H1 (cell line): ENCODE measurements at regions not wholly inside any gene's neighbourhood (a gene's known extent, or its start where the extent isn't known, plus 50 kb on each side); places are given as distances from the start of the nearest gene placed in this dataset.

ENCODE experiments used
- CTCF ChIA-PET: fragments of 300-600 bp; sonication (Branson Sonifier 250); formaldehyde crosslinking; loops from one replicate; lab custom pipeline; 2021; ENCODE audit not compliant: partially characterized antibody; lab: Charles Lee
- POLR2A ChIA-PET: fragments of 300-600 bp; sonication (Branson Sonifier 250); formaldehyde crosslinking; loops from one replicate; lab custom pipeline; 2021; ENCODE audit warnings: inconsistent platforms; ENCODE audit not compliant: partially characterized antibody; lab: Charles Lee
- DNase-seq, 2 experiments: peaks; one replicate each; pipeline versions ENCODE4 v3.0.0 to v3.0.0-alpha.2; 2010 to 2022; ENCODE audit warnings: low spot score in 2 of 2, low read depth in 1 of 2, mixed read lengths in 1 of 2
- FAIRE-seq: peaks from 2 replicates; lab custom pipeline; 2011; peaks lifted over from hg19 to GRCh38; lab: Jason Lieb, UNC
- H2AFZ ChIP-seq: 2 replicates; pipeline ENCODE4 v1.8.1; 2012; ENCODE audit warnings: low read length, inconsistent platforms
- H2AK5ac ChIP-seq: 2 replicates; pipeline ENCODE4 v1.6.1; 2013; ENCODE audit warnings: low read depth, low read length
- H2BK120ac ChIP-seq: replicated peaks from 2 replicates; pipeline ENCODE3; 2013; ENCODE audit warnings: low read depth, low read length, inconsistent platforms
- H2BK12ac ChIP-seq: 2 replicates; pipeline ENCODE4 v1.6.1; 2013; ENCODE audit warnings: low read depth, low read length
- H2BK15ac ChIP-seq: 2 replicates; pipeline ENCODE4 v1.6.1; 2013; ENCODE audit warnings: low read length
- H2BK20ac ChIP-seq: 2 replicates; pipeline ENCODE4 v1.6.1; 2013; ENCODE audit warnings: low read length
- H2BK5ac ChIP-seq: 2 replicates; pipeline ENCODE4 v1.6.1; 2013; ENCODE audit warnings: low read depth, low read length
- H3K14ac ChIP-seq: 2 replicates; pipeline ENCODE4 v1.6.1; 2013; ENCODE audit warnings: inconsistent platforms; ENCODE audit not compliant: insufficient read length
- H3K18ac ChIP-seq: 2 replicates; pipeline ENCODE4 v1.6.1; 2013; ENCODE audit warnings: low read length; ENCODE audit errors: extremely low read depth
- H3K23ac ChIP-seq: 2 replicates; pipeline ENCODE4 v1.6.1; 2013; ENCODE audit warnings: inconsistent platforms; ENCODE audit not compliant: insufficient read length
- H3K23me2 ChIP-seq: 2 replicates; pipeline ENCODE4 v1.6.1; 2013; ENCODE audit warnings: low read depth, low read length
- H3K27ac ChIP-seq: 2 replicates; pipeline ENCODE4 v1.6.1; 2011; ENCODE audit warnings: low read depth, low read length, inconsistent platforms
- H3K27me3 ChIP-seq, 4 experiments: replicated peaks in 1 of 4; 1 replicate in 1 of 4; 2 replicates in 3 of 4; pipeline versions ENCODE4 v1.6.1 to v1.8.1; 2011 to 2013; ENCODE audit warnings: low read length in 3 of 4, mild to moderate bottlenecking in 3 of 4, inconsistent platforms in 2 of 4, mixed read lengths in 2 of 4, moderate library complexity in 1 of 4; ENCODE audit not compliant: control insufficient read depth in 3 of 4, insufficient read depth in 3 of 4; ENCODE audit errors: extremely low read depth in 1 of 4
- H3K36me3 ChIP-seq, 4 experiments: 2 replicates each; pipeline versions ENCODE4 v1.6.1 to v1.8.1; 2011 to 2013; ENCODE audit warnings: mild to moderate bottlenecking in 4 of 4, low read length in 3 of 4, moderate library complexity in 2 of 4, control low read depth in 1 of 4, inconsistent platforms in 1 of 4; ENCODE audit not compliant: insufficient read depth in 4 of 4, control insufficient read depth in 2 of 4
- H3K4ac ChIP-seq: replicated peaks from 2 replicates; pipeline ENCODE3; 2013; ENCODE audit warnings: low read length, low read depth, mixed read lengths, inconsistent platforms; ENCODE audit not compliant: insufficient read length
- H3K4me1 ChIP-seq, 4 experiments: replicated peaks in 1 of 4; 1 replicate in 1 of 4; 2 replicates in 3 of 4; pipeline versions ENCODE4 v1.6.1 to v1.8.1; 2011 to 2013; ENCODE audit warnings: low read length in 3 of 4, inconsistent platforms in 2 of 4, mixed read lengths in 1 of 4; ENCODE audit not compliant: insufficient read depth in 4 of 4, control insufficient read depth in 3 of 4
- H3K4me2 ChIP-seq, 2 experiments: 2 replicates each; pipeline versions ENCODE4 v1.6.1 to v1.8.1; 2011 to 2013; ENCODE audit warnings: low read depth in 2 of 2, low read length in 2 of 2, control low read depth in 1 of 2, inconsistent platforms in 1 of 2, mild to moderate bottlenecking in 1 of 2; ENCODE audit not compliant: insufficient read depth in 1 of 2
- H3K4me3 ChIP-seq, 4 experiments: fragments of 200-600, 300-600 bp in 1 of 4; sonication (generic), shearing (Covaris generic), sonication (Bioruptor Twin) in 1 of 4; 2 replicates each; pipeline versions ENCODE4 v1.5.1 to v1.8.1; 2011 to 2016; ENCODE audit warnings: low read length in 4 of 4, low read depth in 3 of 4, control low read depth in 2 of 4, inconsistent platforms in 2 of 4, mild to moderate bottlenecking in 2 of 4, mixed read lengths in 1 of 4, moderate library complexity in 1 of 4; ENCODE audit not compliant: insufficient read depth in 2 of 4; ENCODE audit errors: extremely low read depth in 1 of 4
- H3K56ac ChIP-seq: replicated peaks from 2 replicates; pipeline ENCODE3; 2013; ENCODE audit warnings: low read depth, mild to moderate bottlenecking, mixed read lengths, low read length, inconsistent platforms; ENCODE audit not compliant: insufficient read length
- H3K79me1 ChIP-seq: 2 replicates; pipeline ENCODE4 v1.6.1; 2013; ENCODE audit warnings: low read depth, low read length, control low read depth
- H3K79me2 ChIP-seq, 2 experiments: 2 replicates each; pipeline versions ENCODE4 v1.6.1 to v1.8.1; 2012 to 2013; ENCODE audit warnings: low read length in 2 of 2, mild to moderate bottlenecking in 2 of 2, inconsistent platforms in 1 of 2; ENCODE audit not compliant: insufficient read depth in 2 of 2, control insufficient read depth in 1 of 2
- H3K9ac ChIP-seq, 4 experiments: replicated peaks in 1 of 4; 1 replicate in 1 of 4; 2 replicates in 3 of 4; pipeline versions ENCODE4 v1.6.1 to v1.8.1; 2011 to 2013; ENCODE audit warnings: low read depth in 3 of 4, low read length in 3 of 4, control low read depth in 2 of 4, mild to moderate bottlenecking in 2 of 4, moderate library complexity in 2 of 4, inconsistent platforms in 1 of 4; ENCODE audit errors: extremely low read depth in 1 of 4
- H3K9me3 ChIP-seq, 2 experiments: 2 replicates each; pipeline versions ENCODE4 v1.6.1 to v1.8.1; 2012 to 2013; ENCODE audit warnings: mild to moderate bottlenecking in 2 of 2, moderate library complexity in 2 of 2, control low read depth in 1 of 2, inconsistent platforms in 1 of 2, low read depth in 1 of 2, low read length in 1 of 2, mixed read lengths in 1 of 2; ENCODE audit not compliant: insufficient read depth in 2 of 2
- H4K20me1 ChIP-seq, 2 experiments: replicated peaks in 1 of 2; 2 replicates each; pipeline versions ENCODE3 to v1.8.1; 2011 to 2013; ENCODE audit warnings: inconsistent platforms in 2 of 2, low read length in 2 of 2, mild to moderate bottlenecking in 1 of 2; ENCODE audit not compliant: insufficient read depth in 2 of 2, control insufficient read depth in 1 of 2
- H4K5ac ChIP-seq: 2 replicates; pipeline ENCODE4 v1.6.1; 2013; ENCODE audit warnings: low read length, low read depth, mixed read lengths, inconsistent platforms; ENCODE audit not compliant: insufficient read length
- H4K8ac ChIP-seq: 2 replicates; pipeline ENCODE4 v1.8.0; 2013; ENCODE audit warnings: mild to moderate bottlenecking, moderate library complexity, low read length, inconsistent platforms; ENCODE audit not compliant: insufficient read depth; ENCODE audit errors: extremely low read depth
- H4K91ac ChIP-seq: replicated peaks from 2 replicates; pipeline ENCODE3; 2013; ENCODE audit warnings: low read length, mixed read lengths, inconsistent platforms; ENCODE audit not compliant: insufficient read length
- ASH2L ChIP-seq: fragments of 200-600, 300-600 bp; sonication (generic); IDR thresholded peaks from one replicate; pipeline ENCODE4 v1.7.1; 2017; ENCODE audit warnings: low read length
- CTCF ChIP-seq, 3 experiments: IDR thresholded peaks; 1 replicate in 2 of 3; 2 replicates in 1 of 3; pipeline versions ENCODE4 v1.5.1 to v1.6.1; 2011; ENCODE audit warnings: low read length in 3 of 3, mild to moderate bottlenecking in 3 of 3, inconsistent platforms in 2 of 3, low read depth in 1 of 3, moderate library complexity in 1 of 3; ENCODE audit not compliant: insufficient read depth in 1 of 3; ENCODE audit errors: control extremely low read depth in 1 of 3
- EP300 ChIP-seq, 2 experiments: IDR thresholded peaks; 1 replicate in 1 of 2; 2 replicates in 1 of 2; pipeline ENCODE4 v1.6.1; 2011 to 2012; ENCODE audit warnings: low read depth in 2 of 2, low read length in 2 of 2, mild to moderate bottlenecking in 2 of 2, borderline replicate concordance in 1 of 2, inconsistent platforms in 1 of 2, moderate library complexity in 1 of 2
- HDAC2 ChIP-seq, 2 experiments: fragments of 300-600 bp in 1 of 2; sonication (generic) in 1 of 2; IDR thresholded peaks; 2 replicates each; pipeline ENCODE4 v1.6.1; 2011 to 2012; ENCODE audit warnings: low read depth in 2 of 2, low read length in 2 of 2, mild to moderate bottlenecking in 2 of 2, moderate library complexity in 2 of 2, borderline replicate concordance in 1 of 2, inconsistent platforms in 1 of 2
- JUND ChIP-seq: IDR thresholded peaks from 2 replicates; pipeline ENCODE4 v1.6.1; 2011; ENCODE audit warnings: mild to moderate bottlenecking, improper control_type of control experiment, low read length
- KDM5A ChIP-seq: fragments of 200-600 bp; IDR thresholded peaks from 2 replicates; pipeline ENCODE4 v1.7.1; 2012; ENCODE audit warnings: mild to moderate bottlenecking, low read length, inconsistent platforms, mixed read lengths
- PHF8 ChIP-seq: fragments of 200-600 bp; sonication (generic); conservative IDR thresholded peaks from 2 replicates; pipeline ENCODE4 v1.7.1; 2012; ENCODE audit warnings: low read depth, mild to moderate bottlenecking, inconsistent platforms, low read length, moderate library complexity
- RBBP5 ChIP-seq: IDR thresholded peaks from 2 replicates; pipeline ENCODE4 v1.7.1; 2012; ENCODE audit warnings: low read depth, mild to moderate bottlenecking, inconsistent platforms, low read length, moderate library complexity, borderline replicate concordance
- SIN3A ChIP-seq, 2 experiments: IDR thresholded peaks in 1 of 2; conservative IDR thresholded peaks in 1 of 2; 2 replicates each; pipeline ENCODE4 v1.6.1; 2011 to 2012; ENCODE audit warnings: low read length in 2 of 2, improper control_type of control experiment in 1 of 2, low read depth in 1 of 2, mild to moderate bottlenecking in 1 of 2
- SIRT6 ChIP-seq: IDR thresholded peaks from one replicate; pipeline ENCODE4 v1.7.1; 2012; ENCODE audit warnings: low read length, inconsistent platforms
- SP2 ChIP-seq: IDR thresholded peaks from 2 replicates; pipeline ENCODE4 v1.6.1; 2012; ENCODE audit warnings: mild to moderate bottlenecking, low read length, inconsistent platforms
- SP4 ChIP-seq: IDR thresholded peaks from 2 replicates; pipeline ENCODE4 v1.6.1; 2012; ENCODE audit warnings: low read length, inconsistent platforms
- WGBS, 2 experiments: shearing (Covaris generic) in 1 of 2; methylation state at CpG; one replicate each; pipeline versions ENCODE4 v1.1.6 to v1.1.7; 2013 to 2015; ENCODE audit warnings: low lambda C conversion rate in 2 of 2, mixed read lengths in 2 of 2, inconsistent platforms in 1 of 2, low coverage in 1 of 2, missing lambda C conversion rate in 1 of 2; ENCODE audit not compliant: insufficient replicate concordance in 2 of 2, insufficient coverage in 1 of 2, insufficient read length in 1 of 2; ENCODE audit errors: extremely low coverage in 1 of 2, missing lambda C conversion rate in 1 of 2; 5-methylcytosine and 5-hydroxymethylcytosine counted together

GRCh38 chr7:12814107-12814506 is 126.7 kb downstream of the ARL4A start:
- Histone ChIP-seq H2BK15ac (no peak overlapping the region), H3K9ac (no peak overlapping the region), H2AFZ (0 out of 2 replicates have a peak overlapping the region, but pooled peaks have one; percentile 39), H3K79me2 (no peaks in the 10 kb centered on the region), H4K91ac (no peak overlapping the region), H3K79me1 (no peaks in the 10 kb centered on the region), H4K5ac (no peak overlapping the region), H2BK120ac (no peak overlapping the region), H3K9me3 (no peaks in the 10 kb centered on the region), H3K23ac (no peak overlapping the region), H2BK20ac (no peak overlapping the region), H3K4ac (no peak overlapping the region), H3K4me2 (no peak overlapping the region), H3K18ac (no peak overlapping the region), H2BK5ac (no peak overlapping the region), H3K23me2 (no peaks in the 10 kb centered on the region), H2AK5ac (no peak overlapping the region), H3K56ac (no peak overlapping the region), H3K36me3 (no peaks in the 10 kb centered on the region), H4K8ac (no peak overlapping the region), H3K27me3 (no peaks in the 10 kb centered on the region), H3K4me1 (peaks cover 0 to 3% (median 1%) of the 10 kb centered on the region in 4 experiments; a peak in 2 of 7 replicates), H3K4me3 (no peak overlapping the region), H2BK12ac (no peak overlapping the region), H3K14ac (no peak overlapping the region), H3K27ac (no peak overlapping the region), H4K20me1 (no peaks in the 10 kb centered on the region)
- no peak for DNase-seq
- 83% methylated on average over 2 of the region's 2 CpGs; no CpG with 5 or more reads in 1 of the 2 experiments for WGBS, 2 experiments
- CTCF ChIA-PET = interaction anchor here (1.8 kb wide), 1 partner anchor 14 kb away, joined by 4 read pairs; no protein-coding TSS in a partner anchor
- FAIRE-seq = no peak
- POLR2A ChIA-PET = no interaction called here
- TF ChIP-seq ASH2L = no peak
- TF ChIP-seq SP2 = no peak
- TF ChIP-seq EP300 (IDR thresholded peaks at IDR 0.05; ENCODE audit: borderline replicate concordance in 1 of 2, low read depth in 2 of 2, low read length in 2 of 2) = no peak
- no peak for TF ChIP-seq SP4
- no peak for TF ChIP-seq SIN3A (conservative IDR thresholded peaks at IDR 0.05 in 1 of 2, IDR thresholded peaks at IDR 0.05 in 1 of 2; ENCODE audit: low read depth in 1 of 2, low read length in 2 of 2)
- TF ChIP-seq KDM5A = no peak
- TF ChIP-seq PHF8 = no peak
- TF ChIP-seq RBBP5 = no peak
- TF ChIP-seq JUND = no peak
- no peak for TF ChIP-seq HDAC2 (IDR thresholded peaks at IDR 0.05; ENCODE audit: borderline replicate concordance in 1 of 2, low read depth in 2 of 2, low read length in 2 of 2)
- no peak for TF ChIP-seq CTCF (IDR thresholded peaks at IDR 0.05; ENCODE audit: control extremely low read depth in 1 of 3, insufficient read depth in 1 of 3, low read depth in 1 of 3, low read length in 3 of 3)
- TF ChIP-seq SIRT6 = no peak
